Liver (tissue), 8 donors: ENCODE measurements at regions not wholly inside any gene's neighbourhood (a gene's known extent, or its start where the extent isn't known, plus 50 kb on each side); places are given as distances from the start of the nearest gene placed in this dataset.

ENCODE experiments used
- DNase-seq: peaks from one replicate; pipeline ENCODE4 v3.0.0-alpha.2; 2017; ENCODE audit warnings: low spot score
- H3K27ac ChIP-seq, 2 donors: one replicate each; pipeline ENCODE4 v1.7.0; 2013; ENCODE audit warnings: inconsistent platforms in 2 of 2, low read length in 2 of 2, control low read depth in 1 of 2, low read depth in 1 of 2, mild to moderate bottlenecking in 1 of 2
- H3K27me3 ChIP-seq, 4 donors: one replicate each; pipeline versions ENCODE4 v1.6.1 to v1.7.0; 2013; ENCODE audit warnings: low read length in 3 of 4, inconsistent platforms in 1 of 4, mild to moderate bottlenecking in 1 of 4, moderate library complexity in 1 of 4; ENCODE audit not compliant: control insufficient read depth in 4 of 4, insufficient read depth in 4 of 4
- H3K36me3 ChIP-seq, 4 donors: one replicate each; pipeline versions ENCODE4 v1.6.1 to v1.7.0; 2013; ENCODE audit warnings: low read length in 3 of 4, mild to moderate bottlenecking in 3 of 4, low read depth in 1 of 4, moderate library complexity in 1 of 4; ENCODE audit not compliant: control insufficient read depth in 4 of 4, insufficient read depth in 3 of 4
- H3K4me1 ChIP-seq, 4 donors: one replicate each; pipeline versions ENCODE4 v1.6.1 to v1.7.0; 2013; ENCODE audit warnings: low read length in 3 of 4, mild to moderate bottlenecking in 3 of 4, moderate library complexity in 1 of 4; ENCODE audit not compliant: control insufficient read depth in 4 of 4, insufficient read depth in 4 of 4
- H3K4me3 ChIP-seq, 3 donors: one replicate each; pipeline versions ENCODE4 v1.6.1 to v1.7.0; 2013; ENCODE audit warnings: low read length in 3 of 3, control low read depth in 1 of 3, low read depth in 1 of 3, mild to moderate bottlenecking in 1 of 3
- H3K9ac ChIP-seq, 2 donors: one replicate each; pipeline ENCODE4 v1.7.0; 2013; ENCODE audit warnings: low read length in 2 of 2, mild to moderate bottlenecking in 2 of 2, moderate library complexity in 2 of 2, control low read depth in 1 of 2, low read depth in 1 of 2
- H3K9me3 ChIP-seq, 4 donors: one replicate each; pipeline versions ENCODE4 v1.6.1 to v1.7.0; 2013; ENCODE audit warnings: low read length in 3 of 4; ENCODE audit not compliant: control insufficient read depth in 4 of 4
- ATF3 ChIP-seq: IDR thresholded peaks from 2 replicates; pipeline ENCODE4 v1.6.1; 2016; ENCODE audit warnings: antibody characterized with exemption
- EGR1 ChIP-seq, 2 donors: IDR thresholded peaks; 2 replicates each; pipeline ENCODE4 v1.6.1; 2016 to 2018; ENCODE audit warnings: antibody characterized with exemption in 2 of 2, low read depth in 2 of 2
- FOXA1 ChIP-seq: IDR thresholded peaks from 2 replicates; pipeline ENCODE4 v1.6.1; 2016; ENCODE audit warnings: antibody characterized with exemption
- FOXA2 ChIP-seq: IDR thresholded peaks from 2 replicates; pipeline ENCODE4 v1.6.1; 2016; ENCODE audit warnings: antibody characterized with exemption
- GABPA ChIP-seq, 2 donors: IDR thresholded peaks in 1 of 2; conservative IDR thresholded peaks in 1 of 2; 2 replicates each; pipeline ENCODE4 v1.6.1; 2016; ENCODE audit warnings: antibody characterized with exemption in 2 of 2, mild to moderate bottlenecking in 1 of 2, moderate library complexity in 1 of 2
- HNF4A ChIP-seq, 2 donors: conservative IDR thresholded peaks; 2 replicates each; pipeline ENCODE4 v1.6.1; 2016; ENCODE audit warnings: antibody characterized with exemption in 2 of 2, mild to moderate bottlenecking in 2 of 2
- HNF4G ChIP-seq: IDR thresholded peaks from 2 replicates; pipeline ENCODE4 v1.6.1; 2016; ENCODE audit warnings: antibody characterized with exemption
- JUND ChIP-seq, 2 donors: IDR thresholded peaks; 2 replicates each; pipeline ENCODE4 v1.6.1; 2016; ENCODE audit warnings: antibody characterized with exemption in 2 of 2
- MAX ChIP-seq: IDR thresholded peaks from 2 replicates; pipeline ENCODE4 v1.6.1; 2016; ENCODE audit warnings: antibody characterized with exemption
- NR2F2 ChIP-seq: IDR thresholded peaks from 2 replicates; pipeline ENCODE4 v1.6.1; 2016; ENCODE audit warnings: antibody characterized with exemption
- RAD21 ChIP-seq, 2 donors: IDR thresholded peaks; 2 replicates each; pipeline ENCODE4 v1.6.1; 2016; ENCODE audit warnings: antibody characterized with exemption in 2 of 2, mild to moderate bottlenecking in 2 of 2
- RXRA ChIP-seq, 2 donors: IDR thresholded peaks; 2 replicates each; pipeline ENCODE4 v1.6.1; 2017 to 2018; ENCODE audit warnings: antibody characterized with exemption in 2 of 2, mild to moderate bottlenecking in 1 of 2
- SP1 ChIP-seq: IDR thresholded peaks from 2 replicates; pipeline ENCODE4 v1.6.1; 2018; ENCODE audit warnings: antibody characterized with exemption, mild to moderate bottlenecking
- TAF1 ChIP-seq: conservative IDR thresholded peaks from 2 replicates; pipeline ENCODE4 v1.6.1; 2016; ENCODE audit warnings: antibody characterized with exemption, mild to moderate bottlenecking
- YY1 ChIP-seq: IDR thresholded peaks from 2 replicates; pipeline ENCODE4 v1.6.1; 2016; ENCODE audit warnings: antibody characterized with exemption, mild to moderate bottlenecking
- WGBS: extraction: QIAGEN DNeasy Blood & Tissue Kit; methylation state at CpG from one replicate; pipeline ENCODE4 v1.1.7; 2013; 5-methylcytosine and 5-hydroxymethylcytosine counted together
- TF ChIP-seq, protein P1 (sequence below): fragments of 150-350 bp; IDR thresholded peaks from 2 replicates; pipeline ENCODE4 v1.5.1; 2017; ENCODE audit warnings: improper control_type of control experiment, low read depth, low read length; ENCODE audit not compliant: missing input control
- TF ChIP-seq, protein P2 (sequence below): IDR thresholded peaks from 2 replicates; pipeline ENCODE4 v1.6.1; 2016; ENCODE audit warnings: antibody characterized with exemption
- donor health status: healthy.
- donor health status: healthy.
- donor health status: healthy.
- donor health status: healthy.
- donor health status: healthy.

DNA sequence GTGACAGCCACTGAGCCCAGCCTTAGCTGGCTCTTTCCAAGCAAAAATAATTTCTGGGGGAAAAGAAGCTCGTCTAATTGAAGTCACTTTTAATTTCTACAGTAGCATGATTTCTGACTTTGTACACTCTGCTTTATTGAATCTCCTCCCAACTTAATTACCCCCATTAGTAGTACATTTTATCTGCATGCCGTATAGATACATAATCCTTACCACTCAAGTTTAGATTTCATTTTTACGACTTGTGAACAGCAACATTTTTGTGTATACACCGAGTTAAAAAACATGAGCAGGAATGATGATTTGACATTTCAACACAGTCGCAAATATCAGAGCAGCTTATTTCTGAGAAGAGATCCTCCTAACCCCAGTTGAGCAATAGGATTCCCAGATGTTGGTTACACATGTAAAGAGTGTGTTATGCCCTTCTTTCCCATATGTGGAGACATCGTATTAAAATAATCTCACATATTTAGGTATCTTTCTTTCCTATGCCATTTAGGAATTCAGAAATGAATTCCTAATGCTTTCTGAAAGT is 127.3 kb upstream of the MTHFD1L start:
- H3K27ac ChIP-seq: no peak overlapping the region
- no peak overlapping the region for H3K9ac ChIP-seq
- no peaks in the 10 kb centered on the region for H3K27me3 ChIP-seq
- TF ChIP-seq RAD21 (IDR thresholded peaks at IDR 0.05): no peak
- no peak for TF ChIP-seq FOXA2
- TF ChIP-seq HNF4A (conservative IDR thresholded peaks at IDR 0.05): no peak
- TF ChIP-seq, protein P1, sequence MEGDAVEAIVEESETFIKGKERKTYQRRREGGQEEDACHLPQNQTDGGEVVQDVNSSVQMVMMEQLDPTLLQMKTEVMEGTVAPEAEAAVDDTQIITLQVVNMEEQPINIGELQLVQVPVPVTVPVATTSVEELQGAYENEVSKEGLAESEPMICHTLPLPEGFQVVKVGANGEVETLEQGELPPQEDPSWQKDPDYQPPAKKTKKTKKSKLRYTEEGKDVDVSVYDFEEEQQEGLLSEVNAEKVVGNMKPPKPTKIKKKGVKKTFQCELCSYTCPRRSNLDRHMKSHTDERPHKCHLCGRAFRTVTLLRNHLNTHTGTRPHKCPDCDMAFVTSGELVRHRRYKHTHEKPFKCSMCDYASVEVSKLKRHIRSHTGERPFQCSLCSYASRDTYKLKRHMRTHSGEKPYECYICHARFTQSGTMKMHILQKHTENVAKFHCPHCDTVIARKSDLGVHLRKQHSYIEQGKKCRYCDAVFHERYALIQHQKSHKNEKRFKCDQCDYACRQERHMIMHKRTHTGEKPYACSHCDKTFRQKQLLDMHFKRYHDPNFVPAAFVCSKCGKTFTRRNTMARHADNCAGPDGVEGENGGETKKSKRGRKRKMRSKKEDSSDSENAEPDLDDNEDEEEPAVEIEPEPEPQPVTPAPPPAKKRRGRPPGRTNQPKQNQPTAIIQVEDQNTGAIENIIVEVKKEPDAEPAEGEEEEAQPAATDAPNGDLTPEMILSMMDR: no peak
- TF ChIP-seq TAF1: no peak
- no peak for TF ChIP-seq JUND (IDR thresholded peaks at IDR 0.05)
- no peak for TF ChIP-seq GABPA (IDR thresholded peaks at IDR 0.05 in 1 of 2, conservative IDR thresholded peaks at IDR 0.05 in 1 of 2)
- no peak for DNase-seq
- H3K4me1 ChIP-seq: peaks cover 0 to 5% (median 0%) of the 10 kb centered on the region in 4 donors
- no peak overlapping the region for H3K4me3 ChIP-seq
- no peaks in the 10 kb centered on the region for H3K9me3 ChIP-seq
- 89% methylated on average over 6 of the region's 6 CpGs for WGBS
- H3K36me3 ChIP-seq: peaks cover 0 to 10% (median 6%) of the 10 kb centered on the region in 4 donors

GRCh38 chr6:150739711-150740349 is 125.7 kb upstream of the MTHFD1L start:
- Histone ChIP-seq H3K9me3 (no peaks in the 10 kb centered on the region), H3K27ac (no peak overlapping the region), H3K9ac (no peak overlapping the region), H3K36me3 (peaks cover 0 to 2% (median 0%) of the 10 kb centered on the region in 4 donors), H3K4me3 (no peak overlapping the region), H3K27me3 (no peaks in the 10 kb centered on the region), H3K4me1 (peaks cover 0 to 5% (median 0%) of the 10 kb centered on the region in 4 donors)
- WGBS: 86% methylated on average over 2 of the region's 2 CpGs
- TF ChIP-seq GABPA (IDR thresholded peaks at IDR 0.05 in 1 of 2, conservative IDR thresholded peaks at IDR 0.05 in 1 of 2) (no peak), TAF1 (no peak), EGR1 (IDR thresholded peaks at IDR 0.05; ENCODE audit: low read depth in 2 of 2) (no peak)
- TF ChIP-seq, protein P1: no peak
- TF ChIP-seq, protein P2, sequence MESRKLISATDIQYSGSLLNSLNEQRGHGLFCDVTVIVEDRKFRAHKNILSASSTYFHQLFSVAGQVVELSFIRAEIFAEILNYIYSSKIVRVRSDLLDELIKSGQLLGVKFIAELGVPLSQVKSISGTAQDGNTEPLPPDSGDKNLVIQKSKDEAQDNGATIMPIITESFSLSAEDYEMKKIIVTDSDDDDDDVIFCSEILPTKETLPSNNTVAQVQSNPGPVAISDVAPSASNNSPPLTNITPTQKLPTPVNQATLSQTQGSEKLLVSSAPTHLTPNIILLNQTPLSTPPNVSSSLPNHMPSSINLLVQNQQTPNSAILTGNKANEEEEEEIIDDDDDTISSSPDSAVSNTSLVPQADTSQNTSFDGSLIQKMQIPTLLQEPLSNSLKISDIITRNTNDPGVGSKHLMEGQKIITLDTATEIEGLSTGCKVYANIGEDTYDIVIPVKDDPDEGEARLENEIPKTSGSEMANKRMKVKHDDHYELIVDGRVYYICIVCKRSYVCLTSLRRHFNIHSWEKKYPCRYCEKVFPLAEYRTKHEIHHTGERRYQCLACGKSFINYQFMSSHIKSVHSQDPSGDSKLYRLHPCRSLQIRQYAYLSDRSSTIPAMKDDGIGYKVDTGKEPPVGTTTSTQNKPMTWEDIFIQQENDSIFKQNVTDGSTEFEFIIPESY: no peak
- no peak for DNase-seq

GRCh38 chr6:150740453-150740852 is 125.0 kb upstream of the MTHFD1L start:
- no peak overlapping the region for H3K4me3 ChIP-seq
- no peaks in the 10 kb centered on the region for H3K36me3 ChIP-seq
- 85% methylated on average over 8 of the region's 8 CpGs for WGBS
- no peak overlapping the region for H3K9ac ChIP-seq
- TF ChIP-seq FOXA1 (no peak), TAF1 (no peak), SP1 (no peak), EGR1 (IDR thresholded peaks at IDR 0.05; ENCODE audit: low read depth in 2 of 2) (no peak), ATF3 (no peak), MAX (no peak), NR2F2 (no peak), GABPA (IDR thresholded peaks at IDR 0.05 in 1 of 2, conservative IDR thresholded peaks at IDR 0.05 in 1 of 2) (no peak), YY1 (no peak), JUND (IDR thresholded peaks at IDR 0.05) (no peak), HNF4G (no peak), RXRA (IDR thresholded peaks at IDR 0.05) (no peak), FOXA2 (no peak)
- TF ChIP-seq, protein P1: no peak
- no peak overlapping the region for H3K27ac ChIP-seq
- H3K4me1 ChIP-seq: peaks cover 0 to 5% (median 0%) of the 10 kb centered on the region in 4 donors
- DNase-seq: no peak
- no peaks in the 10 kb centered on the region for H3K27me3 ChIP-seq
- no peaks in the 10 kb centered on the region for H3K9me3 ChIP-seq
